Esophagus muscularis mucosa (tissue), 4 donors: ENCODE measurements at regions not wholly inside any gene's neighbourhood (a gene's known extent, or its start where the extent isn't known, plus 50 kb on each side); places are given as distances from the start of the nearest gene placed in this dataset.

Source experiments
- EP300 ChIP-seq: sonication (generic); formaldehyde crosslinking; IDR thresholded peaks from one replicate; pipeline ENCODE4 v1.6.1; 2017; ENCODE audit warnings: antibody characterized with exemption
- POLR2A ChIP-seq: fragments of 450-650 bp; IDR thresholded peaks from one replicate; pipeline ENCODE4 v1.6.1; 2017; ENCODE audit warnings: antibody characterized with exemption, moderate library complexity, mild to moderate bottlenecking, low read depth
- POLR2AphosphoS5 ChIP-seq, 2 donors: sonication (generic); formaldehyde crosslinking; IDR thresholded peaks; one replicate each; pipeline ENCODE4 v1.6.1; 2017; ENCODE audit warnings: antibody characterized with exemption in 2 of 2
- TF ChIP-seq, protein P1 (sequence below), 3 experiments: fragments of 200-600 bp in 2 of 3; fragments of 450-650 bp in 1 of 3; sonication (generic) in 2 of 3; IDR thresholded peaks; one replicate each; pipeline ENCODE4 v1.5.1; 2017 to 2019; ENCODE audit warnings: antibody characterized with exemption in 3 of 3, mild to moderate bottlenecking in 2 of 3, moderate library complexity in 1 of 3

DNA sequence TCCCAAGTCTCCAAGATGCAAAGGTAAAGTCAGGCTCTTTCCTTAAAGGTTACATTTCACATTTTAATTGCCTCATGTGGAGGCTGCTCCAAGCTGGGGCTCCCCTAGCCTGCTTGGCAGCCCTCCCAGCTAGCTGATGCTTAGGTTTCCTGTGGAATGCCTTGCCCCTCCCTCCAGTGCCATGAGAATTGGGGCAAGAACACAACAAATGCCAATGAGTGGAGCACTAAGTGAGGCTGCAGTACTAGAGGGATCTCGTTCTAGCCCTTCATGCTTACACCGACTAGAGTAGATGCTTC is 597.7 kb downstream of the MID1IP1 start:
- TF ChIP-seq, protein P1, sequence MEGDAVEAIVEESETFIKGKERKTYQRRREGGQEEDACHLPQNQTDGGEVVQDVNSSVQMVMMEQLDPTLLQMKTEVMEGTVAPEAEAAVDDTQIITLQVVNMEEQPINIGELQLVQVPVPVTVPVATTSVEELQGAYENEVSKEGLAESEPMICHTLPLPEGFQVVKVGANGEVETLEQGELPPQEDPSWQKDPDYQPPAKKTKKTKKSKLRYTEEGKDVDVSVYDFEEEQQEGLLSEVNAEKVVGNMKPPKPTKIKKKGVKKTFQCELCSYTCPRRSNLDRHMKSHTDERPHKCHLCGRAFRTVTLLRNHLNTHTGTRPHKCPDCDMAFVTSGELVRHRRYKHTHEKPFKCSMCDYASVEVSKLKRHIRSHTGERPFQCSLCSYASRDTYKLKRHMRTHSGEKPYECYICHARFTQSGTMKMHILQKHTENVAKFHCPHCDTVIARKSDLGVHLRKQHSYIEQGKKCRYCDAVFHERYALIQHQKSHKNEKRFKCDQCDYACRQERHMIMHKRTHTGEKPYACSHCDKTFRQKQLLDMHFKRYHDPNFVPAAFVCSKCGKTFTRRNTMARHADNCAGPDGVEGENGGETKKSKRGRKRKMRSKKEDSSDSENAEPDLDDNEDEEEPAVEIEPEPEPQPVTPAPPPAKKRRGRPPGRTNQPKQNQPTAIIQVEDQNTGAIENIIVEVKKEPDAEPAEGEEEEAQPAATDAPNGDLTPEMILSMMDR (IDR thresholded peaks at IDR 0.05), result no peak
- TF ChIP-seq POLR2AphosphoS5 (IDR thresholded peaks at IDR 0.05) (no peak), POLR2A (no peak), EP300 (no peak)
